SW480 (cell line): ENCODE measurements at regions not wholly inside any gene's neighbourhood (a gene's known extent, or its start where the extent isn't known, plus 50 kb on each side); places are given as distances from the start of the nearest gene placed in this dataset.
"Not testable (repeated sequence)": the region's sequence is repeated elsewhere in the genome, so short reads cannot be mapped to it uniquely, and the experiment has no call there.

ENCODE experiments used
- DNase-seq: peaks from one replicate; pipeline ENCODE4 v3.0.0-alpha.2; 2016; ENCODE audit warnings: low spot score

DNA sequence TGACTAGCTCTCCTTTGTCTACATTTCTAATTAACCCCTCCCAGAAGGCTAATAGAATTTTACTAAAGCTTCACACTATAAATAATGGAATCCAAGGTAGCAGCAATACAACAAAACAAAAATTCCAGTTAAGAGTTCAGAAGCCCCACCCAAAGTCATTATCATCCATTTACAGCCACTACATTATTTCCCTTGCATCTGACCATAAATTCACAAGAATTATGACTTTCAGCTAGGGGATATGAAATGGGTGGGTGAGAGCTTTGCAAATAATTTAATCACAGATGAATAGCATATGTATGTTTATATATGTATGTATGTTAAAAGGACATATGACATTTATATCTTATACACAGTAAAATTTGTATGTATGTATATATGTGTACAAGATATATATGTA, 65.3 kb upstream of the PTGDR start:
- DNase-seq = no peak

DNA sequence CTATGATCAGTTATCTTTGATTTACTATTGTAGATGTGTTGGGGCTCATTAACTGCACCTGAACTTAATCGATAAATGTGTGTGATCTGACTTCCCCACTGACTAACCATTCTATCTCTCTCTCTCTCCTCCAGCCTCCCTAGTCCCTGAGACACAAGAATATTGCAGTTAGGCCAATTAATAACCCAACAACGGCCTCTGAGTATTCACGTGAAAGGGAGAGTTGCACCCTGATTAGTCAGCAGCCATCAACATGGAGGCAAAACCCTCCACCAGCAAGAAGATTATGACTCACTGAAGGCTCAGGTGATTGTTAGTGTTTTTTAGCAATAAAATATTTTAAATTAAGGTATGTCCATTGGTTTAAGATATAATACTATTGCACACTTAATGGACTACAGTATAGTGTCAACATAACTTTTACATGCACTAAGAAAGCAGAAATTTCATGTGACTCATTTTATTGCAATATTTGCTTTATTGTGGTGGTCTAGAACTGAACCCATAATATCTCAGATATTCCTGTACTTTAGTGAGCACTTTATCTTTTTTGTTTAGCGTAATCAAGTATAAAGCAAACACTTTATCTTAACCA, 77.1 kb upstream of the PTGDR start:
- no peak for DNase-seq

DNA sequence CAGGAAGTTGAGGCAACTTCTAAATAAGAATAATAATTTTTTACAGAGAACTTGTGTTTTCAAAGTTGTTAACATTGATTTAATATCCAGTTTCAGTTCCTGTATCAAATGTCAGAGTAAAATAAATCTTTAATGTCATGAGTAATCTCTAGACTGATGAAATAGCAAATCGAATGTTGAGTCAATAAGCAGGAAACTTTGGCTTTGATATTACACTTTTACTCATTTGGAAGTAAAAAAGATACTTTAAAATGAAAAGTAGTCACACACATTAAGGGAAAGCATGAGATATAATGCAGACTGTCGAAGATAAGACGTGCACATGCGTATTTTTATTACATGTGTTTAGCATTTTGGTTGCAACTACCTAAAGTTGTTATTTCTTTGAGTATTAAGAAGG, 78.2 kb upstream of the PTGDR start:
- no peak for DNase-seq

DNA sequence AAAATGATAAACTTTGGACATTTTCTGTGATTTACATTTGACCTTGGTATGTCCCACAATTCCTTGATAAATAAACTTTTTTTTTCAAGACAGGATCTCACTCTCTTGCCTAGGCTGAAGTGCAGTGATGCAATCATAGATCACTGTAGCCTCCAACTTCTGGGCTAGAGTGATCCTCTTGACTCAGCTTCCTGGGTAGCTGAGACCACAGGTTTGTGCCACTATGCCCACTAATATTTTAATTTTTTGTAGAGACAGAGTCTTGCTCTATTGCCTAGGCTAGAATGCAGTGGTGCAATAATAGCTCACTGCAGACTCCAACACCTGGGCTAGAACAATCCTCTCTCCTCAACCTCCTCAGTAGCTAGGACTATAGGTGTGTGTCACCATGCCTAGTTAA, 79.1 kb upstream of the PTGDR start:
- DNase-seq = no peak

DNA sequence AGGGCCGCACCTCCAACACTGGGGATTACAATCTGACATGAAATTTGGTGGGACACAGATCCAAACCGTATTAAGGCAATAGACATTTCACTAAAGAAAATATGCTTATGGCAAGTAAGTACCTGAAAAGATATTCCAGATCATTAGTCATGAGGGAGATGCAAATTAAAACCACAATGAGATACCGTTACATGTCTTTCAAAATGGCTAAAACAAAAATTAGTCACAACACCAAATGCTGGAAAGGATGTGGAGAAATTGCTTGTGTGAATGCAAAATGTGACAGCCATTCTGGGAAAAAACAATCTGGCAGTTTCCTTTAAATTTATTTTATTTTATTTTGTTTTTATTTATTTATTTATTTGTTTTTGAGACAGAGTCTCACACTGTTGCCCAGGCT, 82.3 kb upstream of the PTGDR start:
- DNase-seq = no peak

DNA sequence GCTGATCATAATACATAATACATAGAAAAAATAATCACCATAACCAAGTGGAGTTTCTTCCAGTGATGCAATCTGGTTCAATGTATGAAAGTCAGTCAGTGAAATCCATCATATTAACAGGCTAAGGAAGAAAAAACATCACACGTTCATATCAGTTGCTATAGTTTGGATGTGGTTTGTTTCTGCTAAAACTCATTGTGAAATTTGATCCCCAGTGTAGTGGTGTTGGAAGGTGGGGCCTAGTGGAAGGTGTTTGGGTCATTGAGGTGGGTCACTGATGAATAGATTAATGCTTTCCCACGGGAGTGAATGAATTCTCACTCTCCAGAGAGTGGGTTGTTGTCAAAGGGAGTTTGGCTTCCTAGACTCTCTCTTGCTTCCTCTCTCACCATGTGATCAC, 84.6 kb upstream of the PTGDR start:
- no peak for DNase-seq

DNA sequence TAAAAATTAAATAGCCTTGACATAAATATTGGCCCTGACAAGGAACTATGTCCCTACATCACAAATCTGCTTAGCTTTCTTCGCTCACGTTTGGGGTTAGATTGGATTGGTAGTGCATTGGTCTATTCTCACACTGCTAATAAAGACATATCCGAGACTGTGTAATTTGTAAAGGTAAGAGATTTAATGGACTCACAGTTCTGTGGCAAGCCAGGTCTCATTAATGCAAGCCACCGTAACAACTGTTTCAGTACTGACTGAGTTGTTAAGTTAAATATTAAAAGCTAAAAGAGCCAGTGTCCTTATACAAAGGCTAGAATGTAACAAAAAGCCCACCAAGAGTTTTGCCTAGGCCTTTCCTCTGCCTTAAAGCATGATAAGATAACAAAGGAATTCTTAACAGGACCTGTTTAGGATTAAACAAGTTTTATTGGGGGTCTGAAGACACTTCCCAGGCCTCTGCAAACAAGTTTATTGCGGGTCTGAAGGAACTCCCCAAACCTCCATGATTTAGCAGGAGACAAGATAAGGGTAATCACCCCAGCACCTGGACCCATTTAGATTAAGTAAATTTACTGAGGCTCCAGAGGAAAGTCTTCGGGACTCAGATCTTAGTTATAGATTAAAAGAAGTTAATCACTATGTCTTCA, 88.2 kb upstream of the PTGDR start:
- DNase-seq = no peak

DNA sequence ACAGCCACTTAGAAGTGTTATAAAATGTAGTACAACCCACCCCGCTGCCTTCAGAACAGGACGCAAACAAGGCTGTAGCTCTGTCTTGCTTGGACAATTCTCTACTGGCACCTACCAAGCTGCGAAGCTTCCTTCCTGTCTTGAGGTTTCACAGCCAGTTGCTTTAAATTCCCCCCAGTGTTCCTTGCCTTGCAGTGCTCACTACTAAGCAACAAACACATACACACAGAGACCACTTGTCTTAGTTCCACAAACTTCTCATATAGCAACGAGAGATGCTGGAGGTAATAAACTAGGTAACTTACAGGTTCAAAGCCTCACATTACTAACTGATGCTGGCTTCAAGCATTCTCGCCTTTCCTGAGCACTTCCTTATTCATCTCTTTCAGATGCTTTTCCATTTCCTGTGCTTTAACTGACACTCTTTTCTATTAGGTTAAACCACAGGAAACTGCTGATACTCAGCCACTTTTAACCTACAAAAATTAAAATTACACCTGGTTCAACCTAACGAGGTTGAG, 91.5 kb upstream of the PTGDR start:
- DNase-seq = no peak

DNA sequence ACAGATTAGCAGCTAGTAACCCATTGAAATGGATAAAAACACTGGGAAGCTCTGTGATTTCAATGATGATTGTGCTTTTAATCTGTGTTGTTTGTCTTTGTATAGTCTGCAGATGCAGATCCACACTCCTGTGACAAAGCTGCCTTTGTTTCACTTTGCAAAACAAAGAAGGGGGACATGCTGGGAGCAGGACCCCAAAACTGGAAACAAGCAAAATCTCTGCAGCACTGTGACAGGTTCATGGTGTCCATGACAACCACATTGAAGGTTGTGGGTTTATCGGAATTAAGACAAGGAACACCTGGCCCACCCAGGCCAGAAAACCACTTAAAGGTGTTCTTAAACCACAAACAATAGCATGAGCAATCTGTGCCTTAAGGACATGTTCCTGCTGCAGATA, 95.6 kb upstream of the PTGDR start:
- DNase-seq = not testable (repeated sequence)

DNA sequence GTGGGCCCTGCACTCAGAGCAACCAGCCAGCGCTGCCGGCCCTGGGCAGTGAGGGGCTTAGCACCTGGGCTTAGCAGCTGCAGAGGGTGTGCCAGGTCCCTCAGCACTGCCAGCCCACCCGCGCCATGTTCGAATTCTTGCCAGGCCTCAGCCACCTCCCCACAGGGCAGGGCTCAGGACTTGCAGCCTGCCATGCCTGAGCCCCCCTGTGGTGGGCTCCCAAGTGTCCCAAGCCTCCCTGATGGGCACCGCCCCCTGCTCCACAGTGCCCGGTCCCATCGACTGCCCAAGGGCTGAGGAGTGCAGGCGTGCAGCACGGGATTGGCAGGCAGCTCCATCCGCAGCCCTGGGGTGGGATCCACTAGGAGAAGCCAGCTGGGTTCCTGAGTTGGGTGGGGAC, 98.0 kb upstream of the NID2 start:
- no peak for DNase-seq

DNA sequence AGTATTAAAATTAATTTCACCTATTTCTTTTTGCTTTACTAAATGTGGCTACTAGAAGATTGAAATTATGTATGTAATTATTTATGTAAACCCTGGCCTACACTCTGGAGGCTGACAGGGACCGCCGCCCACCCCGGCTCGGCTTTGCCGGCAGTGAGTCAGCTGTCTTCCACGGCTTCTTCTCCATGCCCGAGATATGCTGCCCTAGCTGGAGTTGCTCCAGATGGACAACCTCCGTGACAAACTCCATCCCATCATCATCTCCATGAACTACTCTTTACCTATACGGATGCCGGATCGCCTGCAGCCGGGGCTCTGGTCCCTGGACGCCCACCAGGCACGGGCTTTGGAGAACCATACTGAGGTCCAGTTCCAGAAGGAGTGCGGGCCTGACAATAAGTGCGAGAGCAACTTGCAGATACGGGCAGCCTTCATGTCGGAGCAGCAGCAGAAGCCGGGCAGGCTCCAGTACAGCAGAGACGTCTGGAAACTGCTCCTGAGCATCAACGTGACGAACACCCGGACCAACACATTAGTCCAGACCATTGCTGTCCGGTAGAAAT, 86.9 kb upstream of the NID2 start:
- DNase-seq = no peak

DNA sequence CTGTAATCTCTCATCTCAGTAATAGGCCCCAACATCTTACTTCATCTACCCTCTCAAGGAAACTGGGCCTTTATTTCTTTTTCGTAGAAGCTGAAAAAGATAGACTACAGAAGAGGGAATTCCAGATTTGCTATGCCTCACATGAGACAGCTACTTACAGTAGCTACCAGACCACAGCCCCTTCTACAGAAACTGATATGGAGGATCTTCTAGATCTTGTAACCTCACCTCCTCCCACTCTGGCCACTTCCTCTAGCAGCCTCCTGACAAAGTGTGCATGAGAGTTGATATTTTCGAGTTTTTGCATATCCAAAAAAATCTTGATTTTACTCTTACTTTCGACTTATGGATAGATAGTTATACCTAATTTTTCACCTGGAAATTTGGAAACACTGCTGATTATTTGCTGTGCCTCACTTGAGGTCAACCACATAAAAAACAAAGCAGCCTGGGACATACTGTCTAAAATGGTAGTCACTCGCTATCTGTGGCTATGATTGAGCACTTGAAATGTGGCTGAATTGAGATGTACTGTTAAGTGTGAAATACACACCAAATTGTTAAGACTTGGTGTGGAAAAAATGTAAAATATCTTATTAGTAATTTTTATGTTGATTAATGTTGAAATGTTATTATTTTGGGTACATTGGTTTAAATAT, 86.3 kb upstream of the NID2 start:
- DNase-seq = no peak

DNA sequence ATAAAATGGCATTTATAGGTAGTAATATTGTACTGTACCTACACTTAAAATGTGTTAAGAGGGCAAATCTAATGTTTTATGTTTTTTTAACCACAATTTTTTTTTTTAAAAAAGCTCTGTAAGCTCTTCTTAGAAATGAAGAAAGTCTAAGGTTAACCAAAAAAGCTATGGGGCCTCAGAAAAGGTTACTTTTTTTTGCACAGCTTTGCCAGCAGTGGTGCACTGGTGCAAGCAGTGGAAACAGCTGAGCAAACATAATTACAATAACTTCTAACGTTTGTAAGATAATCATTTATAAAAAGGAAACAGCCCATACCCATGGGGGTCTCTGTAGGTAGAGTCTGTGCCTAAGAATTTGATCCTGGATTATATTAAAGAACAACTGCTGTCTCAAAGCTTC, 85.1 kb upstream of the NID2 start:
- no peak for DNase-seq

DNA sequence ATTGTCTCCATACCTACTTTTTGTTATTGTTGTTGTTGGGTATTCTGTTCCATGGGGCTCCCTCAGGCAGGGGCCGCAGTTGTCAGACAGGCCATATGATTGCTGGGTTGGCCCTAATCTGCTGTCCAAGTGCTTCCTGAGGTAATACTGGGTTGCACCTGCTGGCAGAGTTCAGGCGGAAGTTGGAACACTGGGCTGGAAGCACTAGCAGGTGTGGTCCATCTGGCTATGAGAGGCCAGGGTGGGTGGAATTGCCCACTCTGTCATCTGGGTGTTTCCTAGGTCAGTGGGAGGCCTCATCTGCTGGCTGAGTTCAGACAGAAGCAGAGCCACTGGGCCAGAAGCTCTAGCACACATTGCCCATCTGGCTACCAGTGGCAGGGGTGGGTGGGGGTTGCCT, 81.3 kb upstream of the NID2 start:
- DNase-seq = no peak

DNA sequence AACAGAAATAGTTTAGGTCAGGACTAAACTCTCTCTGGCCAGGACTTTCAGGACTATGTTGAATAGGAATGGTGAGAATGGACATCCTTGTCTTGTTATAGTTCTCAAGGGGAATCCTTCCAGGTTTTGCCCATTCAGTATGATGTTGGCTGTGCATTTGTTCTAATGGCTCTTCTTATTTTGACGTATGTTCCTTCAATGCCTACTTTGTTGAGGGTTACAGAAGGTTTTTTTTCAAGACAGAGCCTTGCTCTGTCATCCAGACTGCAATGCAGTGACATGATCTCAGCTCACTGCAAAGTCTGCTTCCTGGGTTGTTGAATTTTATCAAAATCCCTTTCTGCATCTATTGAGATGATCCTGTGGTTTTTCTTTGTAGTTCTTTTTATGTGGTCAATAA, 79.5 kb upstream of the NID2 start:
- no peak for DNase-seq

DNA sequence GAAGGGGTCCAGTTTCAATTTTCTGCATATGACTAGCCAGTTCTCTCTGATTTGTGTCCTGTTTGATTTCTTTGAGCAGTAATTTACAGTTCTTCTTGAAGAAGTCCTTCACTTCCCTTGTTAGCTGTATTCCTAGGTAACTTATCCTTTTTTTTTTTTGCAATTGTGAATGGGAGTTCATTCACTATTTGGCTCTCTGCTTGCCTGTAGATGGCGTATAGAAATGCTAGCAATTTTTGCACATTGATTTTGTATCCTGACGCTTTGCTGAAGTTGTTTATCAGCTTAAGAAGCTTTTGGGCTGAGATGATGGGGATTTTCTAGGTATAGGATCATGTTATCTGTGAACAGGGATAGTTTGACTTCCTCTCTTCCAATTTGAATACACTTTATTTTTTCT, 77.6 kb upstream of the NID2 start:
- DNase-seq = no peak

DNA sequence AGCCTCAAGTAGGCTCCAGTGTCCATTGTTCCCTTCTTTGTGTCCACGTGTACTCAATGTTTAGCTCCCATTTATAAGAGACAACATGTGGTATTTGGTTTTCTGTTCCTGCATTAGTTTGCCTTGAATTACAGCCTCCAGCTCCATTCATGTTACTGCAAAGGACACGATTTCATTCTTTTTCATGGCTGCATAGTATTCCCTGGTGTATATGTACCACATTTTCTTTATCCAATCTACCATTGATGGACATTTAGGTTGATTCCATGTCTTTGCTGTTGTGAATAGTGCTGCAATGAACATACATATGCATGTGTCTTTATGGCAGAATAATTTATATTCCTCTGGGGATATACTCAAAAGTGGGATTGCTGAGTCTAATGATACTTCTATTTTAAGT, 75.2 kb upstream of the NID2 start:
- not testable (repeated sequence) for DNase-seq

DNA sequence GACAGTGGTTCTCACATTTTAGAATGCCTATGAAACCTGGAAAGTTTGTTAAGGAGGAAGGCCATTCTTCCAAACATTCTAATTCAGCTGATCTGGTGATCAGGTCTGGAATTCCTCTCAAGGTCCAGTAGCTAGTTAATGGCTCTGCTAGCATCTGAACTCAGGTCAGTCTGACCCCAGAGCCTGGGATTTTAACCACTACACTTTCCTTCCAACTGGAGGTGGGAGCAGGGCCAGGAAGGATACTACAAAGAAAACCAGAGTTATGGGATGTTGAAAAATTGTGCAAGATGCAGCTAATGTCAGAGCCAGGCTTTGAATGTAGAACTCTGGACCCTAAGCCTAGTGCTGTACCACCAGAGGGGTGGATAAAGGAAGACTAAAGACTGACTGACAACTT, 73.6 kb upstream of the NID2 start:
- DNase-seq = no peak

DNA sequence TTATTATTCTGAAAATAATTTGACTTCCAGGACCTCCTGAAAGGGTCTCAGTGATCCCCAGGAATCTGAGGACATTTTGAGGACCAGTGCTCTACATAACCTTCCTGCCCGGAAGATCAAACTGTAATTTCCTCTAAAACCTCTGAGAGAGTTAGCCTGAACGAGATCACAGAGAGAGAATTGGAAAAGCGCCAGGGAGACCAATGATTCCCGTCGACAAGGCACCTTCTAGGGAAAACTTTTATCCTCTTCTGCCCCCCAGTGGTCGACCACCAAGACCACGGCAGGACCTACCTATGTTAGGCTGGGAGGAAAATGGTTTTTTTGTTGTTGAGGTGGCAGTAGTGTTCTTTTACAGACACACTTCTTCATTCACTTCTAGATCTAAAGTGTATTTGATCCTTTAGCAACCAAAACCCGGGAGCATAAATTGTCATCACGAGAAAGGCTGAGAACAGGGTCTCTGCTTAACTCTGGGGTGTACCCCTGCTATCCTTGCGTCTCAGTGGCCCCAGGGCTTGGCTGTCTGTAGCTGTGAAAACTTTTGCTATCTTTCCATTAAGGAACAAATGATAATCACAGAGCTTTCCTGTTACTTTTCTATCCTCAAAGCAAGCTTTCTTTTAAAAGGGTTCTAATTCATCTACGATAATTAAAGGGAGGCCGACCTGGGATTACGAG, 62.9 kb upstream of the NID2 start:
- DNase-seq = peak; percentile 69

DNA sequence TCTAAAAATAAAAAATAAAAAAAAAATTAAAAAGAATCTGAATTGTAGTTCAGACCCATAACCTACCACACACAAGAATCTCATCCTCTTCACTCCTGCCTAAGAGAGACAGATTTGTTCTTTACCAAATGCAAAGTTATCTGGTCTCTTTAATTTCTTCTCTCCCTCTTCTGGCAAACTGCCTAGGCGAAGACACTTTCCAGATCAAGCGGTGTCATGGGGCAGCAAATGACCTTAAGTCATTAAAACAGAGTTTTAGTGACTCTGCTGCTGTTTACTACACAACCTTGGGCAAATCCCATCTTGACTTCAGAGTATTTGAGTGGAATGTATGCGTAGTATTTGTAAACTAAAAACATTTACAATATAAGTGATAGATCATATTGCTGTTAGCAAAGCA, 60.9 kb upstream of the NID2 start:
- DNase-seq = no peak

DNA sequence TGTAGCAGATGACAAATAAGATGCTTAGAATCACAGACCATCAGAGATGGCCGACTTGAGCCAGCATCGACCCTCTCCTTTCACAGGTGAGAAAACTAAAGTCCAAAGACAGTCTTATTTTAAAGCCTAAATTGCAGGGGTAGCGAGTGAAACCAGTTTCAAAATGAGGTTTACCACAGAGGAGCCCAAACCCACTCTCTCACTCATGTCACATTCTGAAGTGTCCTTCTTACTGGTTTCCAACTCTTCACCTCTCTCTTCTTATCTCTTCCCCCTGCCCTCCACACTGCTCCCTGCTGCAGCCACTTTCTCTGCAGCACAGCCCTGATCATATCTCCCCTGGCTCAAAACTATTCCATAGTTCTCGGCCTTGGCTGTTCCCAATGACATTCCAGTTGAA, 57.0 kb upstream of the NID2 start:
- no peak for DNase-seq

DNA sequence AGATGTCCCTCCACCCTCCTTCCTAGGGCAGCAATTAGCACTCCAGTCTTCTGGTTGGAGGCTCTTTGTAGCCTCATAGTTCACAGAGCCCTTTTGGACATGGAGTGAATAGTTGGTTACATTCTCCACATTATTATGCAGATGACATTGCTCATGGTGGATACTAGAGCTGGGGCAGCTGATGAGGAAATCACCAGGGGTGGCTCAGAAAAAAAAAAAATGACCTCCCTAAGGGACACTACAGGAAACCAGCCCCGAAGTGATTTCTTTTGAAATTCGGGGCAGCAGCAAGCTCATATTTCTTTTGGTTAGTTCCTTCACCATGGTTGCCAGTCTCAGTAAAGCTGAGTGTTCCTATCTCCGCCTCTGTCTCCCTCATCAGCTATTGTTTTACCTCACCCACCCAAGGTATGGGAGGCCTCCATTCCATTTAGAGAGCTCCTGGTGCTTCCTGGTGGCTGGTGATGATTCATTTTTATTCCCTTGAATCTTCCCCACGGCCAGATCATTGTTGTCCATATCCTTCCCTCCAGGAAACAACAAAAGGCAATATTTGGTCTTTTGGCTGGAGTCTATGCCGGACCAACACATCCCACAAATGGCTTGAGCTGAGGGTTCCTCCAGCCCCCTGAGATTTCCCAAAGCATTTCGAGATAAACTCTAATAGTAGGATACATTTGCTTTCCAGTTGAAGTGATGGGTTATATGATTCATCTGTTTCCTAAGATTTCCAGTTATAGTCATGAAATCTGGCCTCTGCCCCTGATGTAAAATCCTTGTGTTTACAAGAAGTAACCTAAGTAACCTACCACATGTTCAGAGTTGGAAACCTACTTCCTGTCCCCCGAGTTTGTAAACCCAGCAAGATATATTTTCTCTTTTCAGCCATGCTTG, 56.2 kb upstream of the NID2 start:
- DNase-seq = peak; percentile 20
